K562 (cell line): ENCODE measurements at regions not wholly inside any gene's neighbourhood (a gene's known extent, or its start where the extent isn't known, plus 50 kb on each side); places are given as distances from the start of the nearest gene placed in this dataset.

Experiments used
- ILK ChIP-seq: fragments of 450-650 bp; IDR thresholded peaks from 2 replicates; pipeline ENCODE4 v1.6.1; 2016; ENCODE audit warnings: missing genetic modification characterization, low read depth, mild to moderate bottlenecking, missing compliant biosample characterization, moderate library complexity, borderline replicate concordance
- REST ChIP-seq, 2 experiments: fragments of 450-650 bp; formaldehyde crosslinking in 1 of 2; IDR thresholded peaks; 2 replicates each; pipeline versions ENCODE4 v1.4.0 to v1.6.1; 2014 to 2020; ENCODE audit warnings: mild to moderate bottlenecking in 2 of 2, borderline replicate concordance in 1 of 2, low read depth in 1 of 2
- SETDB1 ChIP-seq: IDR thresholded peaks from one replicate; pipeline ENCODE4 v1.6.1; 2012; ENCODE audit warnings: low read length, control low read depth, inconsistent platforms

- TF ChIP-seq REST (IDR thresholded peaks at IDR 0.05; ENCODE audit: borderline replicate concordance) (no peak), REST (CRISPR knock-in tag; IDR thresholded peaks at IDR 0.05; ENCODE audit: low read depth) (no peak), ILK (tag) (no peak), SETDB1 (no peak)
Observed at GRCh38 chr10:75331081-75331480, 70.5 kb downstream of the ZNF503 start (continued).
